ENCODE measurements at regions not wholly inside any gene's neighbourhood (a gene's known extent, or its start where the extent isn't known, plus 50 kb on each side); places are given as distances from the start of the nearest gene placed in this dataset.

DNA sequence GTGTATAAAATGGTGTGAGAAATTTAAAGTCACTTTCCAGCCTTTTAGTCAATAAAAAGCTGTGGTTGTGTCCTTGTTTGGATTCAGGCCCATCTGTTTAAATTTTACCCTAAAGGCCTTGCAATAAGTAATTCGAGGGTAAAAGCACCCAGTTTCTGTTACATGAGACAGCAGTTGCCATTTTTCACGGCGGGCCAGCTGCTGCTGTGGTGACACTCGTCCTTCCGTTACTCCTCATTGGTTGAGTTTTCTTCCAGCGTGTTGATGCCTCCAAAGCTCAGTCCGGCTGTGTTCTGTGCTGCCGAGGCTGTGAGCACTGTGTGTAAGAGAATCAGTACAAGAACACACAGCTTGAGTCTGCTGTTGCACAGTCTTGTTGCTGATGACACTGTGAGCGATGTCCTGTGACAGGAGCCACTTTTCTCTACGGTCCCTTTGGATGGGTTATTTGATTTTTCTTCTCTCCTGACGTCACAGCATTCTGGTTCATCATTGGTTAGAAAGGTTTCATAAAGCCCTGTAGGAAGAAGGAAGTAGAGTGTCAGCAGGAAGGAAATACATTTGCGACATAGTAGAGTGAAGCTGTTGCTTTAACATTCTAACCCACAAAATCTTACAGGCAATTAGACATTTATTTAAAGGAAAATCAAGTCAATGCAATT is 602.5 kb upstream of the ARGLU1 start:
- Histone ChIP-seq H2AFZ (ENCODE audit: low read length) (peak overlapping the region; percentile 14; the same call in 1 of the 2 replicates), H4K20me1 (ENCODE audit: insufficient read depth, low read length, poor library complexity, severe bottlenecking) (no peaks in the 10 kb centered on the region), H3K4me1 (ENCODE audit: insufficient read depth, low read length, poor library complexity, severe bottlenecking) (no peaks in the 10 kb centered on the region), H3K79me2 (ENCODE audit: insufficient read depth, low read length) (no peaks in the 10 kb centered on the region), H3K36me3 (ENCODE audit: insufficient read depth, low read length) (no peaks in the 10 kb centered on the region), H3K4me3 (ENCODE audit: low read length, poor library complexity, severe bottlenecking) (no peak overlapping the region), H3K9ac (ENCODE audit: low read depth, low read length, poor library complexity, severe bottlenecking) (no peak overlapping the region), H3K4me2 (ENCODE audit: low read depth, low read length, poor library complexity, severe bottlenecking) (no peak overlapping the region), H3K9me3 (ENCODE audit: insufficient read depth, low read depth, low read length) (no peaks in the 10 kb centered on the region), H3F3A (ENCODE audit: low read depth) (no peaks in the 10 kb centered on the region), H3K9me2 (replicated peaks; ENCODE audit: low read depth, low read length) (no peaks in the 10 kb centered on the region), H3K27me3 (ENCODE audit: insufficient read depth, low read length, poor library complexity, severe bottlenecking) (no peaks in the 10 kb centered on the region)
- TF ChIP-seq EZH2phosphoT487 (IDR thresholded peaks at IDR 0.05; ENCODE audit: borderline replicate concordance) (no peak), CTCF (conservative IDR thresholded peaks at IDR 0.05; ENCODE audit: low read length) (no peak)

DNA sequence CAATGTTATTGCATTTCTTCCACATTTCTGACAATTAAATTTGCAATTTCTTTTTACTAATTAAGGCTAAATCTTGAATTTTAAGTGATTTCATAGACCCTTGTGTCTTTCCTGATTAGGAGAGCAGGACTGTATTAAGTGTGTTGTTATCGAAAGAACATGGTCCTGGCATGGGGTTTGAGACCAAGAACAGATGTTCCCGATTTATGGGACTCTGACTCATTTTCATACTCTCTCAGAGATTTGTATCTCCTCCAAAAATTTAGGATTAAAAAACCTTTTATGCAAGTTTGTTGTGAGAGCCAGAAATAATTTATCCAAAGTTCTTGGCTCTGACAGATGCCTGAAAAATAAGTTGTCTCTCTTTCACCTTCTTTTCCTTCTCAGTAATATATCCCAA is 589.3 kb upstream of the ARGLU1 start:
- H3K79me2 ChIP-seq (ENCODE audit: insufficient read depth, low read length): no peaks in the 10 kb centered on the region
- no peak overlapping the region for H2AFZ ChIP-seq (ENCODE audit: low read length)
- no peaks in the 10 kb centered on the region for H3K36me3 ChIP-seq (ENCODE audit: insufficient read depth, low read length)
- no peak overlapping the region for H3K4me3 ChIP-seq (ENCODE audit: low read length, poor library complexity, severe bottlenecking)
- TF ChIP-seq EZH2phosphoT487 (IDR thresholded peaks at IDR 0.05; ENCODE audit: borderline replicate concordance): no peak
- TF ChIP-seq CTCF (conservative IDR thresholded peaks at IDR 0.05; ENCODE audit: low read length): no peak
- H3K9me3 ChIP-seq (ENCODE audit: insufficient read depth, low read depth, low read length): no peaks in the 10 kb centered on the region
- no peaks in the 10 kb centered on the region for H3K27me3 ChIP-seq (ENCODE audit: insufficient read depth, low read length, poor library complexity, severe bottlenecking)
- no peaks in the 10 kb centered on the region for H4K20me1 ChIP-seq (ENCODE audit: insufficient read depth, low read length, poor library complexity, severe bottlenecking)
- H3F3A ChIP-seq (ENCODE audit: low read depth): no peaks in the 10 kb centered on the region
- H3K9ac ChIP-seq (ENCODE audit: low read depth, low read length, poor library complexity, severe bottlenecking): no peak overlapping the region
- H3K4me1 ChIP-seq (ENCODE audit: insufficient read depth, low read length, poor library complexity, severe bottlenecking): no peaks in the 10 kb centered on the region
- H3K4me2 ChIP-seq (ENCODE audit: low read depth, low read length, poor library complexity, severe bottlenecking): no peak overlapping the region
- no peaks in the 10 kb centered on the region for H3K9me2 ChIP-seq (replicated peaks; ENCODE audit: low read depth, low read length)

- H3K27me3 ChIP-seq (ENCODE audit: insufficient read depth, low read length, poor library complexity, severe bottlenecking): no peaks in the 10 kb centered on the region
- TF ChIP-seq EZH2phosphoT487 (IDR thresholded peaks at IDR 0.05; ENCODE audit: borderline replicate concordance): no peak
- peak; percentile 34 for TF ChIP-seq CTCF (conservative IDR thresholded peaks at IDR 0.05; ENCODE audit: low read length)
- no peaks in the 10 kb centered on the region for H3K4me1 ChIP-seq (ENCODE audit: insufficient read depth, low read length, poor library complexity, severe bottlenecking)
- no peaks in the 10 kb centered on the region for H3K79me2 ChIP-seq (ENCODE audit: insufficient read depth, low read length)
- H3K9me2 ChIP-seq (replicated peaks; ENCODE audit: low read depth, low read length): no peaks in the 10 kb centered on the region
- H3K4me2 ChIP-seq (ENCODE audit: low read depth, low read length, poor library complexity, severe bottlenecking): no peak overlapping the region
- no peaks in the 10 kb centered on the region for H3K9me3 ChIP-seq (ENCODE audit: insufficient read depth, low read depth, low read length)
- no peak overlapping the region for H3K9ac ChIP-seq (ENCODE audit: low read depth, low read length, poor library complexity, severe bottlenecking)
- no peaks in the 10 kb centered on the region for H3F3A ChIP-seq (ENCODE audit: low read depth)
- H4K20me1 ChIP-seq (ENCODE audit: insufficient read depth, low read length, poor library complexity, severe bottlenecking): no peaks in the 10 kb centered on the region
- no peak overlapping the region for H3K4me3 ChIP-seq (ENCODE audit: low read length, poor library complexity, severe bottlenecking)
- H3K36me3 ChIP-seq (ENCODE audit: insufficient read depth, low read length): no peaks in the 10 kb centered on the region
- H2AFZ ChIP-seq (ENCODE audit: low read length): no peak overlapping the region
Observed at GRCh38 chr13:107144432-107144831, 576.5 kb upstream of the ARGLU1 start.
